K562 (cell line): ENCODE measurements at regions not wholly inside any gene's neighbourhood (a gene's known extent, or its start where the extent isn't known, plus 50 kb on each side); places are given as distances from the start of the nearest gene placed in this dataset.
"Not testable (repeated sequence)": the region's sequence is repeated elsewhere in the genome, so short reads cannot be mapped to it uniquely, and the experiment has no call there.

Experiments used
- ATAC-seq: fragments of 200-7000 bp; cut with Tn5 transposase; 3 replicates; pipeline ENCODE4 v1.9.1; 2020; ENCODE audit warnings: moderate library complexity
- BruUV-seq: library from RNA; stranded (reverse); fragments of 400-500 nt; replicated peaks from 2 replicates; lab custom pipeline; 2021; lab: Mats Ljungman, UMichigan
- CTCF ChIA-PET: fragments of 300-600 bp; formaldehyde crosslinking; extraction: SDS; loops from one replicate; lab custom pipeline; 2021; ENCODE audit warnings: low intra/inter-chr PET ratio; lab: Yijun Ruan, JAX
- POLR2A ChIA-PET: fragments of 300-600, 350-650 bp; sonication (Branson Sonifier 250); formaldehyde crosslinking; extraction: SDS; loops from one replicate; lab custom pipeline; 2021; ENCODE audit warnings: antibody characterized with exemption, inconsistent platforms; lab: Yijun Ruan, JAX
- DNase-seq, 4 experiments: peaks; one replicate each; pipeline versions ENCODE4 v3.0.0 to v3.0.0-alpha.2; 2011 to 2018; ENCODE audit warnings: low spot score in 3 of 4, mixed read lengths in 3 of 4; ENCODE audit errors: extremely low read depth in 1 of 4
- FAIRE-seq: peaks from 2 replicates; lab custom pipeline; 2011; peaks lifted over from hg19 to GRCh38; lab: Jason Lieb, UNC
- H2AFZ ChIP-seq: 2 replicates; pipeline ENCODE4 v1.6.0; 2011; ENCODE audit warnings: low read depth, low read length, control low read depth, inconsistent platforms
- H3K27ac ChIP-seq: fragments of 200-600 bp; 3 replicates; pipeline ENCODE4 v1.8.0; 2011; ENCODE audit warnings: low read depth, mild to moderate bottlenecking, control low read depth, inconsistent platforms, low read length, moderate library complexity, mixed read lengths; ENCODE audit errors: extremely low read depth
- H3K27me3 ChIP-seq, 2 experiments: fragments of 300-600 bp in 1 of 2; 2 replicates in 1 of 2; 3 replicates in 1 of 2; pipeline versions ENCODE4 v1.6.0 to v1.8.0; 2011; ENCODE audit warnings: inconsistent platforms in 2 of 2, low read length in 2 of 2, mild to moderate bottlenecking in 1 of 2, mixed read lengths in 1 of 2, moderate library complexity in 1 of 2; ENCODE audit not compliant: control insufficient read depth in 2 of 2, insufficient read depth in 2 of 2
- H3K36me3 ChIP-seq: fragments of 300-600 bp; 3 replicates; pipeline ENCODE4 v1.8.0; 2011; ENCODE audit warnings: mild to moderate bottlenecking, low read length, inconsistent platforms; ENCODE audit not compliant: control insufficient read depth, insufficient read depth
- H3K4me1 ChIP-seq, 2 experiments: fragments of 200-600 bp in 1 of 2; replicated peaks in 1 of 2; 2 replicates in 1 of 2; 3 replicates in 1 of 2; pipeline versions ENCODE4 v1.5.1 to v1.8.0; 2011; ENCODE audit warnings: inconsistent platforms in 2 of 2, low read length in 2 of 2, mild to moderate bottlenecking in 1 of 2, mixed read lengths in 1 of 2, moderate library complexity in 1 of 2; ENCODE audit not compliant: control insufficient read depth in 2 of 2, insufficient read depth in 2 of 2
- H3K4me2 ChIP-seq: 2 replicates; pipeline ENCODE4 v1.6.1; 2011; ENCODE audit warnings: low read length, control low read depth, inconsistent platforms, mixed read lengths; ENCODE audit not compliant: insufficient read depth
- H3K4me3 ChIP-seq: fragments of 200-600 bp; sonication (generic), shearing (Covaris generic); 2 replicates; pipeline ENCODE4 v1.5.1; 2016; ENCODE audit warnings: control low read depth, inconsistent platforms
- H3K79me2 ChIP-seq: fragments of 200-600 bp; 3 replicates; pipeline ENCODE4 v1.8.0; 2011; ENCODE audit warnings: low read length, inconsistent platforms; ENCODE audit not compliant: control insufficient read depth, insufficient read depth
- H3K9ac ChIP-seq, 2 experiments: 2 replicates each; pipeline versions ENCODE4 v1.6.0 to v1.6.1; 2011; ENCODE audit warnings: low read depth in 2 of 2, low read length in 2 of 2, control low read depth in 1 of 2, inconsistent platforms in 1 of 2, mild to moderate bottlenecking in 1 of 2, mixed read lengths in 1 of 2; ENCODE audit not compliant: insufficient read depth in 1 of 2
- H3K9me1 ChIP-seq: one replicate; pipeline ENCODE4 v1.6.0; 2011; ENCODE audit warnings: inconsistent platforms, mild to moderate bottlenecking, low read length, moderate library complexity; ENCODE audit not compliant: control insufficient read depth, insufficient read depth
- H3K9me3 ChIP-seq: replicated peaks from 2 replicates; pipeline ENCODE4 v1.5.1; 2011; ENCODE audit warnings: low read depth, low read length, inconsistent platforms; ENCODE audit not compliant: control insufficient read depth, insufficient read depth
- H4K20me1 ChIP-seq: replicated peaks from 2 replicates; pipeline ENCODE4 v1.6.1; 2011; ENCODE audit warnings: low read length, inconsistent platforms, mixed read lengths; ENCODE audit not compliant: control insufficient read depth, insufficient read depth
- NFATC3 ChIP-seq: fragments of 450-650 bp; IDR thresholded peaks from 2 replicates; pipeline ENCODE4 v1.6.1; 2017; ENCODE audit warnings: mild to moderate bottlenecking
- SP2 ChIP-seq: IDR thresholded peaks from 2 replicates; pipeline ENCODE4 v1.6.1; 2011; ENCODE audit warnings: mild to moderate bottlenecking, low read depth, low read length, moderate library complexity; ENCODE audit not compliant: poor library complexity, severe bottlenecking; ENCODE audit errors: extremely low read depth
- SRSF7 ChIP-seq: fragments of 200-400 bp; formaldehyde crosslinking; optimal IDR thresholded peaks from 2 replicates; pipeline ENCODE3; 2017; ENCODE audit warnings: mild to moderate bottlenecking, low read depth, low read length
- WGBS: fragments of 100-300 bp; shearing (Covaris generic); methylation state at CpG from one replicate; pipeline ENCODE4 v1.1.6; 2016; ENCODE audit warnings: low coverage, mixed read lengths; ENCODE audit not compliant: insufficient coverage; ENCODE audit errors: missing lambda C conversion rate; 5-methylcytosine and 5-hydroxymethylcytosine counted together
- in situ Hi-C: fragments of 300-500 bp; cut with MboI; formaldehyde crosslinking; loops from 4 replicates; pipeline ENCODE4 v1.15.0; 2018; ENCODE audit warnings: inconsistent platforms, mixed read lengths
- intact Hi-C: fragments of 100-400 bp; cut with micrococcal nuclease; formaldehyde crosslinking; loops from 2 replicates; pipeline ENCODE4 v1.14.2; 2022

GRCh38 chr1:221256773-221257172, 377.5 kb downstream of the HLX start:
- no peaks in the 10 kb centered on the region for H3K9me3 ChIP-seq
- H3K4me3 ChIP-seq = no peak overlapping the region
- no peak overlapping the region for H3K27ac ChIP-seq
- DNase-seq (no peak), ATAC-seq (no peak), FAIRE-seq (no peak)
- H3K36me3 ChIP-seq = no peaks in the 10 kb centered on the region
- H3K9ac ChIP-seq = no peak overlapping the region
- TF ChIP-seq SP2 (no peak), NFATC3 (no peak), SRSF7 (no peak)
- intact Hi-C loops = no loop called here
- H3K27me3 ChIP-seq = no peaks in the 10 kb centered on the region
- H3K4me1 ChIP-seq = no peaks in the 10 kb centered on the region
- H3K9me1 ChIP-seq = no peaks in the 10 kb centered on the region
- H3K4me2 ChIP-seq = no peak overlapping the region
- no TSS peak for BruUV-seq
- no peaks in the 10 kb centered on the region for H4K20me1 ChIP-seq
- ChIA-PET POLR2A (no interaction called here), CTCF (no interaction called here)
- no peak overlapping the region for H2AFZ ChIP-seq
- in situ Hi-C loops = no loop called here
- WGBS = 6% methylated on average over 3 of the region's 3 CpGs
- no peaks in the 10 kb centered on the region for H3K79me2 ChIP-seq

DNA sequence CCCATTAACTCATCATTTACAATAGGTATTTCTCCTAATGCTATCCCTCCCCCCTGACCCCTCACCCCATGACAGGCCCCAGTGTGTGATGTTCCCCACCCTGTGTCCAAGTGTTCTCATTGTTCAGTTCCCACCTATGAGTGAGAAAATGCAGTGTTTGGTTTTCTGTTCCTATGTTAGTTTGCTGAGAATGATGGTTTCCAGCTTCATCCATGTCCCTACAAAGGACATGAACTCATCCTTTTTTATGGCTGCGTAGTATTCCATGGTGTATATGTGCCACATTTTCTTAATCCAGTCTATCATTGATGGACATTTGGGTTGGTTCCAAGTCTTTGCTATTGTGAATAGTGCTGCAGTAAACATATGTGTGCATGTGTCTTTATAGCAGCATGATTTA, 378.3 kb downstream of the HLX start:
- H3K36me3 ChIP-seq, H4K20me1 ChIP-seq, H3K9ac ChIP-seq, BruUV-seq, H2AFZ ChIP-seq, ATAC-seq, POLR2A ChIA-PET, H3K9me1 ChIP-seq, H3K9me3 ChIP-seq, H3K4me2 ChIP-seq, H3K4me3 ChIP-seq, H3K79me2 ChIP-seq, intact Hi-C loops, H3K27me3 ChIP-seq, DNase-seq, FAIRE-seq, CTCF ChIA-PET, H3K4me1 ChIP-seq, in situ Hi-C loops, H3K27ac ChIP-seq: not testable (repeated sequence)
- WGBS = no CpG with 5 or more reads among the region's 1 CpG

- not testable (repeated sequence) for H3K27ac ChIP-seq, BruUV-seq
- WGBS = under 1% methylated on average over 7 of the region's 7 CpGs
Measured at GRCh38 chr1:221262677-221263076, 383.4 kb downstream of the HLX start.

More at GRCh38 chr1:221262677-221263076, 383.4 kb downstream of the HLX start:
- POLR2A ChIA-PET = interaction anchor here (0.6 kb wide), 1 partner anchor 966 kb away, joined by 3 read pairs; no protein-coding TSS in a partner anchor
- H2AFZ ChIP-seq, in situ Hi-C loops, H3K27me3 ChIP-seq, H3K9me3 ChIP-seq, H4K20me1 ChIP-seq, H3K4me1 ChIP-seq, H3K4me2 ChIP-seq, H3K4me3 ChIP-seq, ATAC-seq, CTCF ChIA-PET, DNase-seq, H3K79me2 ChIP-seq, H3K9me1 ChIP-seq, H3K36me3 ChIP-seq, FAIRE-seq, H3K9ac ChIP-seq: not testable (repeated sequence)
- intact Hi-C loops = loop anchor here (5.0 to 10.0 kb wide), 2 partner anchors 175 to 1192 kb away; no protein-coding TSS in a partner anchor
